ENCODE measurements at regions not wholly inside any gene's neighbourhood (a gene's known extent, or its start where the extent isn't known, plus 50 kb on each side); places are given as distances from the start of the nearest gene placed in this dataset.
"Not testable (repeated sequence)": the region's sequence is repeated elsewhere in the genome, so short reads cannot be mapped to it uniquely, and the experiment has no call there.

GRCh38 chr15:62418496-62418895, 253.4 kb upstream of the C2CD4B start:
- not testable (repeated sequence) for TF ChIP-seq CTCF (IDR thresholded peaks at IDR 0.05); EZH2 (IDR thresholded peaks at IDR 0.05; ENCODE audit: borderline replicate concordance, insufficient read depth, low read depth, low read length, poor library complexity, severe bottlenecking)

Data from B cell (primary cell).